ENCODE measurements at regions not wholly inside any gene's neighbourhood (a gene's known extent, or its start where the extent isn't known, plus 50 kb on each side); places are given as distances from the start of the nearest gene placed in this dataset.

- WGBS, 2 experiments (ENCODE audit: insufficient coverage in 1 of 2, insufficient read length in 1 of 2): 94% methylated on average over 2 of the region's 2 CpGs; no CpG with 5 or more reads in 1 of the 2 experiments
- no peak overlapping the region for H3K4me3 Mint-ChIP-seq
- no peaks in the 10 kb centered on the region for H3K36me3 ChIP-seq (ENCODE audit: control insufficient read depth, insufficient read depth, low read length)
- no peaks in the 10 kb centered on the region for H3K9me3 ChIP-seq (ENCODE audit: control insufficient read depth, low read length)
- no peak overlapping the region for H3K9ac ChIP-seq (ENCODE audit: extremely low read depth, low read length, poor library complexity, severe bottlenecking)
- no peak for DNase-seq
- H3K9me3 Mint-ChIP-seq: no peaks in the 10 kb centered on the region
- H3K27ac Mint-ChIP-seq: no peak overlapping the region
- no peaks in the 10 kb centered on the region for H3K27me3 ChIP-seq (ENCODE audit: control insufficient read depth, insufficient read depth, low read length, poor library complexity, severe bottlenecking)
- peaks cover 5% of the 10 kb centered on the region for H3K4me1 ChIP-seq (ENCODE audit: control insufficient read depth, insufficient read depth, low read length)
- peaks cover 6% of the 10 kb centered on the region for H3K4me1 Mint-ChIP-seq
- H3K27me3 Mint-ChIP-seq (ENCODE audit: insufficient read depth): no peaks in the 10 kb centered on the region
- H3K4me3 ChIP-seq (ENCODE audit: low read length): no peak overlapping the region
- no peak overlapping the region for H3K27ac ChIP-seq (ENCODE audit: low read depth, low read length)
- H3K36me3 Mint-ChIP-seq (ENCODE audit: low read depth): no peaks in the 10 kb centered on the region
- no peak for TF ChIP-seq CTCF (conservative IDR thresholded peaks at IDR 0.05)
Measured at GRCh38 chr5:100260968-100261367, 274.2 kb upstream of the FAM174A start.

- H3K9me3 Mint-ChIP-seq: no peaks in the 10 kb centered on the region
- Histone ChIP-seq H3K4me3 (ENCODE audit: low read length) (no peak overlapping the region), H3K9me3 (ENCODE audit: control insufficient read depth, low read length) (no peaks in the 10 kb centered on the region), H3K36me3 (ENCODE audit: control insufficient read depth, insufficient read depth, low read length) (no peaks in the 10 kb centered on the region), H3K27me3 (ENCODE audit: control insufficient read depth, insufficient read depth, low read length, poor library complexity, severe bottlenecking) (no peaks in the 10 kb centered on the region), H3K4me1 (ENCODE audit: control insufficient read depth, insufficient read depth, low read length) (no peaks in the 10 kb centered on the region), H3K9ac (ENCODE audit: extremely low read depth, low read length, poor library complexity, severe bottlenecking) (no peak overlapping the region), H3K27ac (ENCODE audit: low read depth, low read length) (no peak overlapping the region)
- no peak overlapping the region for H3K27ac Mint-ChIP-seq
- H3K36me3 Mint-ChIP-seq (ENCODE audit: low read depth): no peaks in the 10 kb centered on the region
- H3K27me3 Mint-ChIP-seq (ENCODE audit: insufficient read depth): no peaks in the 10 kb centered on the region
- TF ChIP-seq CTCF (conservative IDR thresholded peaks at IDR 0.05): no peak
- no peaks in the 10 kb centered on the region for H3K4me1 Mint-ChIP-seq
- no peak overlapping the region for H3K4me3 Mint-ChIP-seq
- DNase-seq: no peak
Measured at GRCh38 chr5:100252944-100253343, 282.2 kb upstream of the FAM174A start.

GRCh38 chr5:100252037-100252436 is 283.1 kb upstream of the FAM174A start:
- H3K4me1 Mint-ChIP-seq: no peaks in the 10 kb centered on the region
- no peaks in the 10 kb centered on the region for H3K27me3 Mint-ChIP-seq (ENCODE audit: insufficient read depth)
- Histone ChIP-seq H3K9me3 (ENCODE audit: control insufficient read depth, low read length) (no peaks in the 10 kb centered on the region), H3K9ac (ENCODE audit: extremely low read depth, low read length, poor library complexity, severe bottlenecking) (no peak overlapping the region), H3K36me3 (ENCODE audit: control insufficient read depth, insufficient read depth, low read length) (no peaks in the 10 kb centered on the region), H3K27ac (ENCODE audit: low read depth, low read length) (no peak overlapping the region), H3K27me3 (ENCODE audit: control insufficient read depth, insufficient read depth, low read length, poor library complexity, severe bottlenecking) (no peaks in the 10 kb centered on the region), H3K4me1 (ENCODE audit: control insufficient read depth, insufficient read depth, low read length) (no peaks in the 10 kb centered on the region), H3K4me3 (ENCODE audit: low read length) (no peak overlapping the region)
- TF ChIP-seq CTCF (conservative IDR thresholded peaks at IDR 0.05): no peak
- H3K27ac Mint-ChIP-seq: no peak overlapping the region
- H3K4me3 Mint-ChIP-seq: no peak overlapping the region
- no peaks in the 10 kb centered on the region for H3K9me3 Mint-ChIP-seq
- H3K36me3 Mint-ChIP-seq (ENCODE audit: low read depth): no peaks in the 10 kb centered on the region
- DNase-seq: no peak
- 96 to 100% methylated on average over 2 to 3 of the region's 3 CpGs for WGBS, 2 experiments (ENCODE audit: insufficient coverage in 1 of 2, insufficient read length in 1 of 2)

All from endodermal cell (in vitro differentiated cells).